Lower leg skin (tissue), 3 donors: ENCODE measurements at regions not wholly inside any gene's neighbourhood (a gene's known extent, or its start where the extent isn't known, plus 50 kb on each side); places are given as distances from the start of the nearest gene placed in this dataset.

Source experiments
- CTCF ChIP-seq, 3 donors: fragments of 450-650 bp; IDR thresholded peaks; one replicate each; pipeline ENCODE4 v1.5.1; 2016; ENCODE audit warnings: antibody characterized with exemption in 3 of 3, mild to moderate bottlenecking in 3 of 3, moderate library complexity in 2 of 3
- POLR2A ChIP-seq, 2 donors: fragments of 450-650 bp; IDR thresholded peaks; one replicate each; pipeline ENCODE4 v1.6.1; 2016 to 2017; ENCODE audit warnings: antibody characterized with exemption in 2 of 2, mild to moderate bottlenecking in 1 of 2, moderate library complexity in 1 of 2

DNA sequence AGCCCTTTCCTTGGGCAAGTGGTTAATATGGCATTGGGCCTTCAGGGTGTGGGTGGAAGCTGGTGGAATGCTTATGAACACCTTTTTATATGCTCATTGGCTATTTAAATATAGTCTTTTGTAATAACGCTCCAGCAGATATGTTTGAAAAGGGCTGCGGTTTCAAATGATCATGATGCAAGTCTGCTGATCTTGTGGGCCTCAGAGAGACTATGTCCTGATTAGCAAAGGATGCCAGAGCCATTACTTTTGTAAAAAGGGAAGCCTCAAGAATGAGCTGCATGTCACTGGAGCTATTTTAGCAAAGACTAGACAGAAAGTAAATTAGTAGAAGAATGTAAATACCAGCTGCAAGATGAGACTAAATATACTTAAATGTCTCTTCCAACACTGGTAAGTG lies 200.5 kb downstream of the GXYLT1 start:
- TF ChIP-seq CTCF (IDR thresholded peaks at IDR 0.05) (no peak), POLR2A (IDR thresholded peaks at IDR 0.05) (no peak)
